ENCODE measurements at regions not wholly inside any gene's neighbourhood (a gene's known extent, or its start where the extent isn't known, plus 50 kb on each side); places are given as distances from the start of the nearest gene placed in this dataset.
"Not testable (repeated sequence)": the region's sequence is repeated elsewhere in the genome, so short reads cannot be mapped to it uniquely, and the experiment has no call there.

DNA sequence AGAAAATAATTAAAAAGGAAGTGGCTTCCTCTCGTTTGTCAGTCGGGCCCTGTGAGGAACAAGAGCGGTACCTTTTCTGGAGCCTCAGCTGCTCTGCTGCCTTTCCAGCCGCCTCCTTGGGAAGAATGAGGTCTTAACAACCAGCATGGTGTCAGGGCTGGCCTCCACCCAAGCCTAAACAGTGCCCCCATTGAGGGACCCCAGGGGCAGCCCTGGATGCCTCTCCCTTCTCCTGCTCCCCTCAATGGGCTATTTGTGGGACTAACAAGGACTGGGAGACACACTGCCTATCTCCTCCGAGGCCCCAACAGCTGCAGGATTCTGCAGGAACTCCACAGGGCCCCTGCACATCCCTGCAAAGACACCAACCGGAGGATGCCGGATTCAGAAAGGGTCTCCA is 155.4 kb upstream of the MAP3K1 start:
- DNase-seq (ENCODE audit: low read depth) = no peak

DNA sequence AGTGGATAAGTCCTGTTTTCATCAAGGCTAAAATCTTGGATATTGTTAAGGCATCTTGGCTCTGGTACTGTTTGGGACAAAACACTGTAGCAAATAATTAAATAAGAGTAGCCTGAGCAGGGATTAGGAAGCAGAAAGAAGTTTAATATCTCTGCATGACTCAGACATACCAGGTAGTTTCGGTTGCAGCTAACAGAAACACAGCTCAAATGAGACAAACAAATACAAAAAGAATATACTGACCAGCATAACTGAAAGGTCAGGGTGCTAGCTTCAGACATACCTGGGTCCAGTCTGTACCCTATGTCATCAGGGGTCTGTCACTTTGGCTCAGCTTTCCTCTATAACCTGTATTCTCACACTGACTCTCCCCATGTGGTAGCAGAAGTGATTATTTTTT is 156.4 kb upstream of the MAP3K1 start:
- DNase-seq (ENCODE audit: low read depth) = no peak

DNA sequence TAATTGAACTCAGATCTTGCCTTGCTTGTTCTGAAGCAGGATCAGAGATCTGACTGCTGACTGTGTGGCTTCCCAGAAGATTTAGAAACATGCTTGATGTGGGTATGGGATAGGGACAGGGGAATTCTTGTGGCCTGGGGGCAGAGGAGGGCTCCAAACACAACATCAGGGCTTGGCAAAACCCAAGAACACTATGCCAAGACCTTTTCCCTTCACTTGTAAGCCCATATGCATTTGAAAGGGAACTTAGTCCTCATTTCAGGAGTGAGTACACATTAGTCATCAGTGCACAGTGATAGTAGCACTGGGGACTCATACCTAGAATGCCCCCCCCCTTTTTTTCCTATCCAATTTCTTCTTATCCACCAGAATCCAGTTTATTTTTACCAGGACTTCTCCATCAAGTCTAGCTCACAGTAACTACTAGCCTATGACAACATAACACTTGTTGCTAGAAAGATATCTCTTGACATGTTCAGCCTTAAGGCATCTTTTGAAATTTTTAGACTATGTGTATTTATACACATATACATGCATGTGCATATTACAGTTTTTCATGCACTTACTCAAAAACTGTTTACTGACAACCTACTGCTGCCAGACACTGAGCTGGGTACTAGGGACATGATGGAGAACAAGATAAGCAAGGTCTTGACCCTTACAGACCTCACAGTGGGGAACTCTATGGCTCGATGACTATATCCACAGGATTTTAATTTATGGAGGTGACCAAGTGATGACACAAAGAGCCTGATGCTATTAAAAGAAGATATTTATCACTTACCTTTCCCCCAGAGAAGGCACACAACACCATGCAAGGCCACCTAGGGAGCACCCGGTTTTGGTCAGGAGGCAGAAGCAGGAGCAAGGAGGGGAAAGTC is 158.3 kb upstream of the MAP3K1 start:
- DNase-seq (ENCODE audit: low read depth) = no peak

GRCh38 chr5:56651893-56652292 is 163.5 kb upstream of the MAP3K1 start:
- no peak for DNase-seq (ENCODE audit: low read depth)

DNA sequence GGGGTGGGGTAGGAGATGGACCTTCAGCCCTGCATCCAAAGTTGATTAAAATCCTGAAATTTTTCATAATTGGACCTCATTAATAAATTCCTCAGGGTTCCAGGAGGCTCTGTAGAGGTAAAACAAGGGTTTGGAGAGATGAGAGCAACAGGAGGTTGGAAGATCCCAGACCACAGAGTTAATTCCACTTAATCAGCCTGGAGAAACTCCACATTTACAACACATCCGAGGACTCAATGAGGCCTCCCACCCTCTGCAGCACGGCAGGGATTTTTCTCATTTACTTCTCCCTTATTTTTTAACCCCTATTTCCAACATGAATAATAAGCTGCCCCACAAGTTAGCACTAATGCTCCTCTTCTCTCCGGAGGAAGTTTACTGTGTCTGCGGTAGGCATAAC is 165.0 kb upstream of the MAP3K1 start:
- no peak for DNase-seq (ENCODE audit: low read depth)

DNA sequence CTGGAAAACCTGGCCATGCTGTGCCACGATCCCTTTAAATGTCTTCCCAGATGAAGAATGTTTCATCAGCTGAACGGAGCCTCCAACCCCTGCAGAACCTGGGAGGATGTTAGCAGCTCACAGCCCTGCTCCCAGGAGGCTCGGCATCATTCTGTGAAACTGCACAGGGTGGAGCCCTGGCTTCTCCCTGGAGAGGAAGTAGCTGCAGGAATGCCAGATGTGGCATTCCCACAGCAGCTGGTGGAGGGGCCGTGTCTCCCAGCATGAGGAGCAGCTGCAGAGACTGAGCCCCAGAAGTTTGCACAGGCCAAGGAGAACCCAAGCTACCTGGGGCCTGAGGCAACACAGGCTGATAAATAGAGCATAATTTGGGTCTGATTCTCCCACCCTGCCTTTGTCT is 165.8 kb upstream of the MAP3K1 start:
- no peak for DNase-seq (ENCODE audit: low read depth)

DNA sequence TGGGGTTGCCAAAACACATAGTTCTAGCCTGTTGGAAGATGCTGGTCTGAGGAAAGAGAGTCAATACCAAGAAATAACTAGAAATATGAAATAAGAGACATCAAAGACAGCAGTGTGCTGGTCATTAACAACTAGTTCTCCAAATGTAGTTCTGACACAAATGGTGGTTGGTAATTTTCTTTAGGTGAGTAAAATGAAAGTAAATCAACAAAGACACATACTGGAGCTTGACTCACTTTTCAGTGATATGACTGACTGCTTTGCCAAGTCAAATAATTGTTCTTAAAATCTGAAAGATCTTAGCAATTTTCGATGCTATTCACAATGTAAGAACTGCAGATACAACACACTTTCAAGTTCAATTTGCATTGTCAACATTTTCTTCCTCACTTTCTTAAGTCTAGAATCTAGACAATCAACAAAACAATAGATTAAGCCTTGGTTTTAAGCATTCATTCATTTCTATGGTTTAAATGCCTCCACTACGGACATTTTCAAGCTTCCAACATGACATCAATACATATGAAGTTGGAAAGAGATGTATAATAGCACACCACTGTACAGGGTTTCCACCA is 166.8 kb upstream of the MAP3K1 start:
- no peak for DNase-seq (ENCODE audit: low read depth)

GRCh38 chr5:56647099-56647850 is 168.1 kb upstream of the MAP3K1 start:
- no peak for DNase-seq (ENCODE audit: low read depth)

GRCh38 chr5:56641635-56642260 is 173.6 kb upstream of the MAP3K1 start:
- DNase-seq (ENCODE audit: low read depth) = no peak

GRCh38 chr5:56640763-56641406 is 174.5 kb upstream of the MAP3K1 start:
- DNase-seq (ENCODE audit: low read depth) = no peak

DNA sequence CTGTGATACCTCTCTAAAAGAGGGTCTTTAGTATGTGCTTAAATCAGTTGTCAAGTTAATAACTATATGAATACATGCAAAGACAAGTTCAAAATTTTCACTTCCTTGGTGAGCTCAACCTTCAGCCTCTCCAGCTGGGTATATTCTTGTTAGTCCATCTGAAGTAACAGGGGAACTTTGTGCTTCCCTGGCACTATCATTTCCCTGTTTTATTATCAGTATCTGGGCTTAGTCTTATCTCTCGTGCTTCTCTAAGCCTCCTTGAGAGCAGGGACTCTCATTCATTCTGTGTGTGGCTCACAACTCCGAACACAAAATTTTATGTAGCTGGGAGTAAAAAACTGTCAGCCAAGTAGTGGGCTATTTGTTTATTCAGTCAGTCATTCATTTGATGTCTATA is 175.9 kb upstream of the MAP3K1 start:
- no peak for DNase-seq (ENCODE audit: low read depth)

GRCh38 chr5:56638768-56639238 is 176.5 kb upstream of the MAP3K1 start:
- no peak for DNase-seq (ENCODE audit: low read depth)

DNA sequence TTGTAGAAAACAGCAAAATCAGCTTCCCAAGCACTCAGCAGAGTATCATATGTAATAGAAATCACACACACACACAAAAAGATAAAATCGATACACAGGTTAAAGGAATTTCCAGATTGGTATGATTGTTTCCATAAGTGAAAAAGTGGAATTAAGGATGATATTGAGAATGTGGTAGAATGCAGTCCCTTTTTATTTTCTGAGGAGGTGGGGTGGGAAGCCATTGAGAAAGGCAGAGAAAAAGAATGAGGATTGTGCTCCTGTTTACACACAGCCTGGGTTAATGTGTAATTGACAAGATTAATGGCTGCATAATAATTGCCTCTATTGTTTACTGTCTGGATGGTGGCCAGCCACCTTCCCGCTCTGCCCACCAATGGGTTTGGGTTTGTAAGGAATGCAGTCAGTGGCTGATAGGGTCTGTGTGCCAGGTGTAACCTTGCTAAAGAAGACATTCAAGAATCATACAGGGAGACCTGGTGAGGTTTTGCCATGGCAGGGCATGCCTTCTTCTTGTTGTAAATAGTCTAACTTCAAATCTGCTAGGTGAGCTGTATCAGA is 177.2 kb upstream of the MAP3K1 start:
- no peak for DNase-seq (ENCODE audit: low read depth)

DNA sequence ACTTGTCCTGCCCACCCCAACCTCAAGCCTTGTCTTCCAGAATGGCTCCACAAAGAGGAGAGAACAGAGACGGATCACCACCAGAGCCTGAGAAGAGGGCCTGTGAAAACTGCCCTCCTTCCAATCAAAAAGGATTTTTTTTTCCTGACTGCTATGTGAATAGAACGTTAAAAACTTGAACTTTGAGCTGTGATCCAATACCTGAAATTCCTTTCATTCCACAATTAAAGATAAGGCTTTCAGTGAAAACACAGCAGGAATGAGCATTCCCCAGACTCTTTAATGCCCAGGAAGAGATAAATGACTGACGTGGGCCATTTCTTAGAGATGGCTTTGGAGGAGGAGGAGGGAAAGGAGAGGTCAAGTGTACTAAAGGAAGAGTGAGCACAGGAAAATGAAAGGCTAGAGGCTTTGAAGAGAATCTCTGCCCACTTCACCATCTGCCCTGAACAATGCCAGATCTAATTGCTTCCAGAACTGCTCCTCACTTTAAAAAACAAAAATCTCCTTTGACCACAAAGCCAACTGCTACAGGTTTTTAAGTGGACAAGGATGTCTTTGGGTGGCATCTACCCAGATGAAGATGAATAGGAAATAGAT is 177.9 kb upstream of the MAP3K1 start:
- no peak for DNase-seq (ENCODE audit: low read depth)

- no peak for DNase-seq (ENCODE audit: low read depth)
Observed at GRCh38 chr5:56633950-56634349, 181.4 kb upstream of the MAP3K1 start.

GRCh38 chr5:56632939-56633338 is 182.4 kb upstream of the MAP3K1 start:
- no peak for DNase-seq (ENCODE audit: low read depth)

GRCh38 chr5:56632199-56632598 is 183.2 kb upstream of the MAP3K1 start:
- DNase-seq (ENCODE audit: low read depth) = no peak

DNA sequence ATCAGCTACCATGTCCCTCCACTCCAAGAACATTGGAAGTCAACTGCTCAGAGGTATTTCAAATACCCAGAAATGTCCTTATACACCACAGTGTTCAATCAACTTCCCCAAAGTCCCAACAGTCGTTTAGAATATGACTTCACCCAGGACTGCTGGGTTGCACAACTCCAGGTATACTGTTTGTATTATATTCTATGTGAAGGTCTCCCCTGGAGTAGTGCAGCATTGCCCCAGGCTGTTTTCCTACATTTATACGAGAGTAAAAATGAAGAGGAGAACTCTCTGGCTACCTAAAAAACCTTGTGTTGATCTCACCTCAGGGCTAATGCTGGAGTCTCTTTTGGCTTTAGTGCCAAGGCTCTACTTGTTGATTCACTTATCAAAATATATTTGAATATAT is 183.6 kb upstream of the MAP3K1 start:
- no peak for DNase-seq (ENCODE audit: low read depth)

GRCh38 chr5:56628616-56629015 is 186.7 kb upstream of the MAP3K1 start:
- not testable (repeated sequence) for DNase-seq (ENCODE audit: low read depth)

- no peak for DNase-seq (ENCODE audit: low read depth)
Observed at GRCh38 chr5:56625541-56625940, 189.8 kb upstream of the MAP3K1 start.

- no peak for DNase-seq (ENCODE audit: low read depth)
Observed at GRCh38 chr5:56624751-56625150, 190.6 kb upstream of the MAP3K1 start.
